Skeletal muscle cell (primary cell): ENCODE measurements at regions not wholly inside any gene's neighbourhood (a gene's known extent, or its start where the extent isn't known, plus 50 kb on each side); places are given as distances from the start of the nearest gene placed in this dataset.

ENCODE experiments used
- DNase-seq: peaks from one replicate; pipeline ENCODE4 v3.0.0-alpha.2; 2010; ENCODE audit warnings: low read depth
- H3K4me3 ChIP-seq: 2 replicates; pipeline ENCODE4 v1.5.1; 2011; ENCODE audit warnings: low read depth, mild to moderate bottlenecking, control low read depth, low read length, moderate library complexity

- H3K4me3 ChIP-seq, result no peak overlapping the region
- DNase-seq, result no peak
Observed at GRCh38 chr3:124295362-124295761, 303.4 kb upstream of the ROPN1 start.

- no peak overlapping the region for H3K4me3 ChIP-seq
- DNase-seq, result no peak
Observed at GRCh38 chr3:124296406-124296805, 304.5 kb upstream of the ROPN1 start.

GRCh38 chr3:124297062-124297980, 305.4 kb upstream of the ROPN1 start:
- DNase-seq, result no peak
- no peak overlapping the region for H3K4me3 ChIP-seq

GRCh38 chr3:124298301-124298700, 306.4 kb upstream of the ROPN1 start:
- no peak overlapping the region for H3K4me3 ChIP-seq
- no peak for DNase-seq

- no peak for DNase-seq
- no peak overlapping the region for H3K4me3 ChIP-seq
Observed at GRCh38 chr3:124298951-124299350, 307.0 kb upstream of the ROPN1 start.

GRCh38 chr3:124299831-124300230, 307.9 kb upstream of the ROPN1 start:
- DNase-seq, result no peak
- no peak overlapping the region for H3K4me3 ChIP-seq

GRCh38 chr3:124300416-124300815, 308.5 kb upstream of the ROPN1 start:
- no peak overlapping the region for H3K4me3 ChIP-seq
- DNase-seq, result no peak

- DNase-seq, result no peak
Observed at GRCh38 chr3:124303305-124303910, 311.5 kb upstream of the ROPN1 start.

GRCh38 chr3:124306665-124307064, 314.7 kb upstream of the ROPN1 start:
- H3K4me3 ChIP-seq, result no peak overlapping the region
- DNase-seq, result no peak

More at GRCh38 chr3:124303305-124303910, 311.5 kb upstream of the ROPN1 start:
- H3K4me3 ChIP-seq, result no peak overlapping the region

GRCh38 chr3:124313621-124314020, 321.7 kb upstream of the ROPN1 start:
- no peak overlapping the region for H3K4me3 ChIP-seq
- DNase-seq, result no peak

GRCh38 chr3:124315215-124316033, 323.5 kb upstream of the ROPN1 start:
- no peak for DNase-seq
- H3K4me3 ChIP-seq, result no peak overlapping the region

- DNase-seq, result no peak
- H3K4me3 ChIP-seq, result no peak overlapping the region
Observed at GRCh38 chr3:124316034-124316287, 324.0 kb upstream of the ROPN1 start.

GRCh38 chr3:124318014-124318413, 326.1 kb upstream of the ROPN1 start:
- DNase-seq, result no peak
- H3K4me3 ChIP-seq, result no peak overlapping the region

GRCh38 chr3:124318656-124319055, 326.7 kb upstream of the ROPN1 start:
- H3K4me3 ChIP-seq, result no peak overlapping the region
- DNase-seq, result no peak

GRCh38 chr3:124320976-124321375, 329.1 kb upstream of the ROPN1 start:
- DNase-seq, result no peak
- H3K4me3 ChIP-seq, result no peak overlapping the region

- no peak overlapping the region for H3K4me3 ChIP-seq
- no peak for DNase-seq
Observed at GRCh38 chr3:124322309-124322880, 330.5 kb upstream of the ROPN1 start.

GRCh38 chr3:124322966-124323365, 331.0 kb upstream of the ROPN1 start:
- no peak for DNase-seq
- no peak overlapping the region for H3K4me3 ChIP-seq

GRCh38 chr3:124325248-124325647, 333.3 kb upstream of the ROPN1 start:
- no peak for DNase-seq
- H3K4me3 ChIP-seq, result no peak overlapping the region

- H3K4me3 ChIP-seq, result no peak overlapping the region
Observed at GRCh38 chr3:124329723-124330122, 337.8 kb upstream of the ROPN1 start.

More at GRCh38 chr3:124329723-124330122, 337.8 kb upstream of the ROPN1 start:
- no peak for DNase-seq
